ENCODE measurements at regions not wholly inside any gene's neighbourhood (a gene's known extent, or its start where the extent isn't known, plus 50 kb on each side); places are given as distances from the start of the nearest gene placed in this dataset.

DNA sequence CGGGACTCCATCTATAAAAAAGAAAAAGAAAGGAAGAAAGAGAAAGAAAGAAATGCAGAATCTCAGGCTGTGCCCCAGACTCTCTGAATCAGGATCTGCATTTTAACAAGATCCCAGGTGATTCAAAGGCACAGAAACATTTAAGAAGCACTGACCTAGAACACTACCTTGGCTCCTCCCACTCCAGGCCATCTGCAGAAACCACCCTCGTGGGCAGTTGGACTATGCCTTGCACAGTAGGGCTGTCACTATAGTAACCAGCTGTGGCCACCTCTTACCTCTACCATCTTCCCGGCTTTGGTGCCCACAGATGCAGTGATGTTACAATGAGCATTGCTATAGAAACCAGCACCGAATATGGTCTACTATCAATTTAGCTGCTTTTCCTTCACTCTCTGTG is 110.9 kb upstream of the PWP1 start:
- Histone ChIP-seq H3K9me3 (ENCODE audit: low read length) (no peaks in the 10 kb centered on the region), H3K36me3 (replicated peaks in 1 of 2; ENCODE audit: control insufficient read depth in 1 of 2, insufficient read depth in 2 of 2, low read length in 2 of 2) (no peaks in the 10 kb centered on the region)
- in situ Hi-C loops (cut with HindIII; ENCODE audit: extremely low pct_ligation_motif_present, low pct_unique_long_range_greater_than_20kb), result no loop called here

DNA sequence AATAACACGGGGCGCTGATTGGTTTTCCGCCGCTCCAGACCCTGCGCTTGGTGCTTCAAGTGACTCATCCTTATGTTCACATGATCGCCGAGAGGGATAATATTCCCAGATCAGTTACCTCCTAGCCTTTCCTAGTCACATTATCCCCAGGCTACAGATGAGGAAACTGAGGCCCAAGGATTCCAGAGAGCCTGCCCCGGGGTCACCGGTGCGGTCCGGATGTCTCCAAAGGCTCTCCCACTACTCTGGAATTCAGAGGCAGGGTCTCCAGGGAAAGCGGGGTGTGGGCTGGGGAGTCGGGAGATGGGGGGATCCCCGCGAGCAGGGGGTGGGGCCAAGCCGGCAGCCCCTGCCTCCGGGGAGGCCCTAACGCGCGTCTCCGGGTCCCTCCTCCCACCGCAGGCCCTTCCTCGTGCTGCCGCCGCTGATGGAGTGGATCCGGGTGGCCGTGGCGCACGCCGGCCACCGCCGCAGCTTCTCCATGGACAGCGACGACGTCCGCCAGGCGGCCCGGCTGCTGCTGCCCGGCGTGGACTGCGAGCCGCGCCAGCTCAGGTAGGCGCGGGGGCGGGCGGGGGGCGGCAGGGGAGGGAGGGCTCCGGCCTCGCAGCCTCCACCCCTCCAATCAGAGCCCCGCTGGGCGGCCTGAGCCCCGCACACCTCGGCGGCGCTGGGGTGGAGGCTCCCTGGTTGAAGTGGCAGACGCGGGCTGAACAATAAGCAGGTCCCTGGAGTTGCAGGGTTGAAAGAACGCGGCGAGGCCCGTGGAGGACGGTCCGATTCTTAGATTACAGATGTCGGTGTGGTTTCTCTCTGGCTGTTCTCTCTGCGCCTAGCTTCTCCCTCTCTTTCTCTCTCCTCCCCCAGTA is 104.6 kb upstream of the PWP1 start:
- no peaks in the 10 kb centered on the region for H3K4me1 ChIP-seq (ENCODE audit: insufficient read depth, low read length)
- ATAC-seq (0 out of 3 replicates have a peak, but pooled peaks have one; percentile 28), DNase-seq (ENCODE audit: low spot score) (no peak), FAIRE-seq (no peak)
- no peaks in the 10 kb centered on the region; a peak in 1 of 5 replicates for H3K36me3 ChIP-seq (replicated peaks in 1 of 2; ENCODE audit: control insufficient read depth in 1 of 2, insufficient read depth in 2 of 2, low read length in 2 of 2)
- intact Hi-C loops (cut with micrococcal nuclease; ENCODE audit: unreplicated experiment), result no loop called here
- BruUV-seq (replicated peaks), result no TSS peak
- no peaks in the 10 kb centered on the region for H3K79me2 ChIP-seq (ENCODE audit: insufficient read depth, low read length)
- 93% methylated on average over 20 of the region's 66 CpGs for WGBS (ENCODE audit: low lambda C conversion rate)
- in situ Hi-C loops (cut with HindIII; ENCODE audit: extremely low pct_ligation_motif_present, low pct_unique_long_range_greater_than_20kb), result no loop called here
- no peaks in the 10 kb centered on the region for H4K20me1 ChIP-seq (ENCODE audit: insufficient read depth, low read length)
- ChIA-PET CTCF (ENCODE audit: low intra/inter-chr PET ratio, low total read pairs) (no interaction called here), POLR2A (no interaction called here)
- H3K27ac ChIP-seq (ENCODE audit: extremely low read length, insufficient read depth, low read length), result no peak overlapping the region
- no peak overlapping the region for H3K4me3 ChIP-seq (replicated peaks in 1 of 3; ENCODE audit: insufficient read depth in 1 of 3, low read depth in 2 of 3, low read length in 3 of 3)
- no peaks in the 10 kb centered on the region for H3K27me3 ChIP-seq (ENCODE audit: control insufficient read depth in 1 of 2, insufficient read depth in 2 of 2, low read length in 2 of 2)
- H3K4me2 ChIP-seq (ENCODE audit: low read depth, low read length), result no peak overlapping the region
- H2AFZ ChIP-seq (ENCODE audit: low read length), result no peak overlapping the region
- no peak overlapping the region for H3K9ac ChIP-seq (ENCODE audit: insufficient read depth, low read depth, low read length)
- H3K9me3 ChIP-seq (ENCODE audit: low read length), result no peaks in the 10 kb centered on the region
- TF ChIP-seq TCF12 (IDR thresholded peaks at IDR 0.05) (no peak), TCF12 (CRISPR knock-in tag; IDR thresholded peaks at IDR 0.05) (no peak), PITX1 (CRISPR knock-in tag; IDR thresholded peaks at IDR 0.05) (no peak), ZNF546 (CRISPR knock-in tag; conservative IDR thresholded peaks at IDR 0.05) (no peak), ZNF10 (CRISPR knock-in tag; IDR thresholded peaks at IDR 0.05; ENCODE audit: borderline replicate concordance, low read depth) (no peak), BORCS8-MEF2B (CRISPR knock-in tag; IDR thresholded peaks at IDR 0.05) (no peak), ZNF619 (CRISPR knock-in tag; IDR thresholded peaks at IDR 0.05) (no peak), MXI1 (IDR thresholded peaks at IDR 0.05; ENCODE audit: borderline replicate concordance, low read depth, low read length) (no peak), ZNF670 (CRISPR knock-in tag; IDR thresholded peaks at IDR 0.05; ENCODE audit: borderline replicate concordance) (no peak), ZNF558 (CRISPR knock-in tag; IDR thresholded peaks at IDR 0.05; ENCODE audit: borderline replicate concordance) (no peak)
- TF ChIP-seq, protein P1, sequence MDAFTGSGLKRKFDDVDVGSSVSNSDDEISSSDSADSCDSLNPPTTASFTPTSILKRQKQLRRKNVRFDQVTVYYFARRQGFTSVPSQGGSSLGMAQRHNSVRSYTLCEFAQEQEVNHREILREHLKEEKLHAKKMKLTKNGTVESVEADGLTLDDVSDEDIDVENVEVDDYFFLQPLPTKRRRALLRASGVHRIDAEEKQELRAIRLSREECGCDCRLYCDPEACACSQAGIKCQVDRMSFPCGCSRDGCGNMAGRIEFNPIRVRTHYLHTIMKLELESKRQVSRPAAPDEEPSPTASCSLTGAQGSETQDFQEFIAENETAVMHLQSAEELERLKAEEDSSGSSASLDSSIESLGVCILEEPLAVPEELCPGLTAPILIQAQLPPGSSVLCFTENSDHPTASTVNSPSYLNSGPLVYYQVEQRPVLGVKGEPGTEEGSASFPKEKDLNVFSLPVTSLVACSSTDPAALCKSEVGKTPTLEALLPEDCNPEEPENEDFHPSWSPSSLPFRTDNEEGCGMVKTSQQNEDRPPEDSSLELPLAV (CRISPR knock-in tag; conservative IDR thresholded peaks at IDR 0.05; ENCODE audit: low read depth), result no peak
- TF ChIP-seq, protein P2, sequence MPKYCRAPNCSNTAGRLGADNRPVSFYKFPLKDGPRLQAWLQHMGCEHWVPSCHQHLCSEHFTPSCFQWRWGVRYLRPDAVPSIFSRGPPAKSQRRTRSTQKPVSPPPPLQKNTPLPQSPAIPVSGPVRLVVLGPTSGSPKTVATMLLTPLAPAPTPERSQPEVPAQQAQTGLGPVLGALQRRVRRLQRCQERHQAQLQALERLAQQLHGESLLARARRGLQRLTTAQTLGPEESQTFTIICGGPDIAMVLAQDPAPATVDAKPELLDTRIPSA (CRISPR knock-in tag; IDR thresholded peaks at IDR 0.05; ENCODE audit: borderline replicate concordance), result no peak

More for the DNA sequence above, 110.9 kb upstream of the PWP1 start:
- ATAC-seq (no peak), DNase-seq (ENCODE audit: low spot score) (no peak), FAIRE-seq (no peak)
- Histone ChIP-seq H3K4me1 (ENCODE audit: insufficient read depth, low read length) (no peaks in the 10 kb centered on the region), H3K9ac (ENCODE audit: insufficient read depth, low read depth, low read length) (no peak overlapping the region), H3K4me3 (replicated peaks in 1 of 3; ENCODE audit: insufficient read depth in 1 of 3, low read depth in 2 of 3, low read length in 3 of 3) (no peak overlapping the region), H3K27ac (ENCODE audit: extremely low read length, insufficient read depth, low read length) (no peak overlapping the region), H4K20me1 (ENCODE audit: insufficient read depth, low read length) (no peaks in the 10 kb centered on the region), H3K4me2 (ENCODE audit: low read depth, low read length) (no peak overlapping the region), H3K27me3 (ENCODE audit: control insufficient read depth in 1 of 2, insufficient read depth in 2 of 2, low read length in 2 of 2) (no peaks in the 10 kb centered on the region), H3K79me2 (ENCODE audit: insufficient read depth, low read length) (no peaks in the 10 kb centered on the region), H2AFZ (ENCODE audit: low read length) (no peak overlapping the region)
- TF ChIP-seq ZNF746 (CRISPR knock-in tag; IDR thresholded peaks at IDR 0.05), result no peak
- no TSS peak for BruUV-seq (replicated peaks)
- WGBS (ENCODE audit: low lambda C conversion rate), result 56% methylated on average over 4 of the region's 4 CpGs
- ChIA-PET POLR2A (no interaction called here), CTCF (ENCODE audit: low intra/inter-chr PET ratio, low total read pairs) (no interaction called here)
- intact Hi-C loops (cut with micrococcal nuclease; ENCODE audit: unreplicated experiment), result no loop called here
